22Rv1 (cell line): ENCODE measurements at regions not wholly inside any gene's neighbourhood (a gene's known extent, or its start where the extent isn't known, plus 50 kb on each side); places are given as distances from the start of the nearest gene placed in this dataset.

Source experiments
- CTCF ChIP-seq: fragments of 450-650 bp; IDR thresholded peaks from 2 replicates; pipeline ENCODE4 v1.5.1; 2017; ENCODE audit warnings: mild to moderate bottlenecking
- ZFX ChIP-seq: fragments of 450-650 bp; IDR thresholded peaks from 2 replicates; pipeline ENCODE4 v1.6.1; 2017; ENCODE audit warnings: antibody characterized with exemption, borderline replicate concordance

GRCh38 chr7:94064541-94065191, 60.5 kb upstream of the BET1 start:
- TF ChIP-seq CTCF (no peak), ZFX (no peak)
